HL-60 (cell line): ENCODE measurements at regions not wholly inside any gene's neighbourhood (a gene's known extent, or its start where the extent isn't known, plus 50 kb on each side); places are given as distances from the start of the nearest gene placed in this dataset.

ENCODE experiments used
- DNase-seq, 2 experiments: peaks; one replicate each; pipeline ENCODE4 v3.0.0-alpha.2; 2010 to 2020; ENCODE audit warnings: low read depth in 1 of 2, low spot score in 1 of 2
- H3K27ac ChIP-seq: fragments of 250-450 bp; sonication (Bioruptor Pico); replicated peaks from 2 replicates; pipeline ENCODE4 v1.5.1; 2020; ENCODE audit warnings: mild to moderate bottlenecking, moderate library complexity
- H3K27me3 ChIP-seq: fragments of 250-450 bp; sonication (Bioruptor Pico); 2 replicates; pipeline ENCODE4 v1.5.1; 2021; ENCODE audit warnings: mild to moderate bottlenecking, moderate library complexity; ENCODE audit not compliant: insufficient read depth, poor library complexity, severe bottlenecking
- H3K4me3 ChIP-seq: replicated peaks from 2 replicates; pipeline ENCODE4 v1.5.1; 2011; ENCODE audit warnings: mild to moderate bottlenecking, control low read depth, low read length; ENCODE audit not compliant: insufficient read depth
- CTCF ChIP-seq: IDR thresholded peaks from one replicate; pipeline ENCODE4 v1.5.1; 2011; ENCODE audit warnings: low read length, control low read depth, inconsistent platforms; ENCODE audit not compliant: insufficient read depth
- GABPA ChIP-seq: IDR thresholded peaks from 2 replicates; pipeline ENCODE4 v1.6.1; 2012; ENCODE audit warnings: low read depth
- POLR2AphosphoS5 ChIP-seq: IDR thresholded peaks from 2 replicates; pipeline ENCODE4 v1.6.1; 2012; ENCODE audit warnings: low read depth
- REST ChIP-seq: IDR thresholded peaks from 2 replicates; pipeline ENCODE4 v1.6.1; 2012; ENCODE audit warnings: low read depth; ENCODE audit not compliant: insufficient replicate concordance
- SPI1 ChIP-seq: IDR thresholded peaks from 2 replicates; pipeline ENCODE4 v1.6.1; 2012; ENCODE audit warnings: low read depth, mild to moderate bottlenecking, borderline replicate concordance

DNA sequence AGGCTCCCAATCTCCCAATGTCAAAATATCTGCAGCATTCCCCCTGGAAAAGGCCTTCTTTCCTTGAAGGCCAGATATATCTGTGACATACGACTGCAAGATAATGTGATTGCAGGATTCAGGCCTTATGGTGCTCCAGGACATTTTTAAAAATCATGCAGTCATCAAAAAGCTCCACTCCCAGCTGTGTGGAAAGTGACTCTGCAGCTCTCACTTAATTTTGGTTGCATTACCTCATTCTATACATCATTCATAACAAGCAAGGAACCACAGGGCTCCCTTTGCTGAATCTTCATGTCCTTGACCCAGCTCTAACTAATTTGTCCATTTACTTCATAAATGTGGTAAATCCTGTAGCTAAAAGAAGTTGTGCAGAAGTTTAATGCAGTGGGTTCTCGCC, 386.2 kb upstream of the SLC30A5 start:
- Histone ChIP-seq H3K27me3 (no peaks in the 10 kb centered on the region), H3K27ac (no peak overlapping the region), H3K4me3 (no peak overlapping the region)
- DNase-seq: no peak
- no peak for TF ChIP-seq CTCF
- TF ChIP-seq SPI1: no peak
- TF ChIP-seq POLR2AphosphoS5: no peak
- no peak for TF ChIP-seq REST
- no peak for TF ChIP-seq GABPA

GRCh38 chr5:68708156-68708841, 385.5 kb upstream of the SLC30A5 start:
- Histone ChIP-seq H3K27ac (no peak overlapping the region), H3K27me3 (no peaks in the 10 kb centered on the region), H3K4me3 (no peak overlapping the region)
- no peak for TF ChIP-seq GABPA
- no peak for TF ChIP-seq CTCF
- no peak for TF ChIP-seq POLR2AphosphoS5
- TF ChIP-seq SPI1: no peak
- TF ChIP-seq REST: no peak
- no peak for DNase-seq

- Histone ChIP-seq H3K4me3 (no peak overlapping the region), H3K27me3 (no peaks in the 10 kb centered on the region), H3K27ac (no peak overlapping the region)
- DNase-seq: no peak
- no peak for TF ChIP-seq GABPA
- no peak for TF ChIP-seq CTCF
- no peak for TF ChIP-seq REST
- TF ChIP-seq POLR2AphosphoS5: no peak
- no peak for TF ChIP-seq SPI1
Observed at GRCh38 chr5:68708842-68709170, 385.0 kb upstream of the SLC30A5 start.
